Lung (tissue), 11 donors: ENCODE measurements at regions not wholly inside any gene's neighbourhood (a gene's known extent, or its start where the extent isn't known, plus 50 kb on each side); places are given as distances from the start of the nearest gene placed in this dataset.

Experiments
- ATAC-seq: fragments of 200-7000 bp; cut with Tn5 transposase; one replicate; pipeline ENCODE4 v1.9.1; 2020; ENCODE audit warnings: moderate number of reproducible peaks; ENCODE audit not compliant: insufficient read depth, low FRiP score
- DNase-seq, 3 donors: peaks; one replicate each; pipeline ENCODE4 v3.0.0-alpha.2; 2013 to 2017
- H3K27ac ChIP-seq, 2 donors: one replicate each; pipeline ENCODE4 v1.5.1; 2013; ENCODE audit warnings: mild to moderate bottlenecking in 2 of 2, moderate library complexity in 2 of 2, control low read depth in 1 of 2, inconsistent platforms in 1 of 2, low read depth in 1 of 2, low read length in 1 of 2
- H3K27me3 ChIP-seq, 3 donors: one replicate each; pipeline ENCODE4 v1.5.1; 2013; ENCODE audit warnings: low read length in 2 of 3; ENCODE audit not compliant: control insufficient read depth in 3 of 3, insufficient read depth in 3 of 3
- H3K36me3 ChIP-seq, 4 donors: one replicate each; pipeline ENCODE4 v1.5.1; 2013; ENCODE audit warnings: low read length in 4 of 4, mild to moderate bottlenecking in 1 of 4, moderate library complexity in 1 of 4; ENCODE audit not compliant: control insufficient read depth in 4 of 4, insufficient read depth in 4 of 4
- H3K4me1 ChIP-seq, 5 donors: one replicate each; pipeline ENCODE4 v1.5.1; 2013; ENCODE audit warnings: low read length in 5 of 5, mild to moderate bottlenecking in 2 of 5, moderate library complexity in 1 of 5; ENCODE audit not compliant: control insufficient read depth in 5 of 5, insufficient read depth in 5 of 5
- H3K4me3 ChIP-seq: one replicate; pipeline ENCODE4 v1.5.1; 2013; ENCODE audit warnings: mild to moderate bottlenecking, control low read depth, moderate library complexity
- H3K9ac ChIP-seq, 2 donors: one replicate each; pipeline ENCODE4 v1.5.1; 2013; ENCODE audit warnings: low read length in 2 of 2, control low read depth in 1 of 2; ENCODE audit not compliant: insufficient read depth in 1 of 2
- H3K9me3 ChIP-seq, 4 donors: one replicate each; pipeline ENCODE4 v1.5.1; 2013; ENCODE audit warnings: low read length in 3 of 4, mild to moderate bottlenecking in 1 of 4, moderate library complexity in 1 of 4; ENCODE audit not compliant: control insufficient read depth in 4 of 4, insufficient read depth in 3 of 4
- WGBS, 2 donors: extraction: QIAGEN DNeasy Blood & Tissue Kit; methylation state at CpG; one replicate each; pipeline ENCODE4 v1.1.7; 2013; 5-methylcytosine and 5-hydroxymethylcytosine counted together
- TF ChIP-seq, protein P1 (sequence below): IDR thresholded peaks from 2 replicates; pipeline ENCODE4 v1.5.1; 2012; ENCODE audit warnings: mild to moderate bottlenecking; ENCODE audit errors: control extremely low read depth, extremely low read depth
- donor health status: control.
- donor health status: control.
- donor health status: Bipolar disorder and iron deficiency.
- donor health status: healthy.
- donor health status: DM: yes; HTN: yes; CAD: no.

DNA sequence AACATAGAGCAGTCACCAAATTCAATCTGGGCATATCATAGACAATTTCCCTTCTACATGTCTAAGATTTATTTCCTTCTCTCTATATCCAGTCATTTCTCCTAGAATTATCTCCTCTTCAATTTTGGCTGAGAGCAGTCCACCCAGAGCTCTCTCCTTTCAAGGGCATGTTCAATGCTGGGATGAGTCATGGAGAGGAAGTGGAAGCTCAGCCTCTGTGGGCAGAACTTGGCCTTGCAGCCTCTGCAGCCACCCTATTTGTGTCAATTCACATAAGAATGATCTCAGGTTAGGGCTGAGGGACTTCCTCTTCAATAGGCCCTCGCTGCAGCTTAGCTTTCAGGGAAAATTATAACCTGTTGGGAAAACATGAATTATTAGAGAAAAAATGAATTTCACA is 560.8 kb downstream of the POM121L12 start:
- WGBS, 2 donors = 39 to 50% methylated on average over 1 of the region's 1 CpG
- ATAC-seq = no peak
- TF ChIP-seq, protein P1, sequence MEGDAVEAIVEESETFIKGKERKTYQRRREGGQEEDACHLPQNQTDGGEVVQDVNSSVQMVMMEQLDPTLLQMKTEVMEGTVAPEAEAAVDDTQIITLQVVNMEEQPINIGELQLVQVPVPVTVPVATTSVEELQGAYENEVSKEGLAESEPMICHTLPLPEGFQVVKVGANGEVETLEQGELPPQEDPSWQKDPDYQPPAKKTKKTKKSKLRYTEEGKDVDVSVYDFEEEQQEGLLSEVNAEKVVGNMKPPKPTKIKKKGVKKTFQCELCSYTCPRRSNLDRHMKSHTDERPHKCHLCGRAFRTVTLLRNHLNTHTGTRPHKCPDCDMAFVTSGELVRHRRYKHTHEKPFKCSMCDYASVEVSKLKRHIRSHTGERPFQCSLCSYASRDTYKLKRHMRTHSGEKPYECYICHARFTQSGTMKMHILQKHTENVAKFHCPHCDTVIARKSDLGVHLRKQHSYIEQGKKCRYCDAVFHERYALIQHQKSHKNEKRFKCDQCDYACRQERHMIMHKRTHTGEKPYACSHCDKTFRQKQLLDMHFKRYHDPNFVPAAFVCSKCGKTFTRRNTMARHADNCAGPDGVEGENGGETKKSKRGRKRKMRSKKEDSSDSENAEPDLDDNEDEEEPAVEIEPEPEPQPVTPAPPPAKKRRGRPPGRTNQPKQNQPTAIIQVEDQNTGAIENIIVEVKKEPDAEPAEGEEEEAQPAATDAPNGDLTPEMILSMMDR = no peak

DNA sequence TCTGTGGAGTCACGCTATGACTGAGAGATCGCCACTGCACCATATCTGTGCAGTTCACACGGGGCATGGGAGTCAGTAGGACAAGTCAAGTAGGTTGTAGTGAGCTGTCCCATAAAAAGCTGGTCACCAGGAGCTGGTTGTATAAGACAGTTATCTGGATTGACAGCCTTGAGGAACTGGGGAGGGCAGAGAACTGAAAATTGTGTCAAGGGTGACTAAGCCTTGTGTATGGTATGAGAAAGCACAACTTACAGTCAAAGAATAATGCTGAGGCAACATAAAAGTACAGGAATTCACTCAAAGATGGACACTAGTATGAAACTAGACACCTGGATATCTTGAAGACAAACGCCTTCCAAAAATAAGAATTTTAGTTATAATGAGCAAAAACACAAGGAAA is 564.9 kb downstream of the POM121L12 start:
- no peak overlapping the region for H3K4me3 ChIP-seq
- TF ChIP-seq, protein P1 = no peak
- no peak overlapping the region for H3K9ac ChIP-seq
- H3K27me3 ChIP-seq = no peaks in the 10 kb centered on the region
- no peaks in the 10 kb centered on the region for H3K36me3 ChIP-seq
- WGBS, 2 donors = 80 to 83% methylated on average over 4 of the region's 4 CpGs
- DNase-seq = no peak
- no peak overlapping the region for H3K27ac ChIP-seq
- no peak for ATAC-seq
- H3K9me3 ChIP-seq = peaks cover 0 to 13% (median 0%) of the 10 kb centered on the region in 4 donors
- no peaks in the 10 kb centered on the region for H3K4me1 ChIP-seq

More for the DNA sequence above, 560.8 kb downstream of the POM121L12 start:
- no peak for DNase-seq
- Histone ChIP-seq H3K27ac (no peak overlapping the region), H3K9ac (no peak overlapping the region), H3K27me3 (no peaks in the 10 kb centered on the region), H3K4me1 (no peaks in the 10 kb centered on the region), H3K9me3 (peaks cover 0 to 3% (median 0%) of the 10 kb centered on the region in 4 donors), H3K36me3 (no peaks in the 10 kb centered on the region), H3K4me3 (no peak overlapping the region)

DNA sequence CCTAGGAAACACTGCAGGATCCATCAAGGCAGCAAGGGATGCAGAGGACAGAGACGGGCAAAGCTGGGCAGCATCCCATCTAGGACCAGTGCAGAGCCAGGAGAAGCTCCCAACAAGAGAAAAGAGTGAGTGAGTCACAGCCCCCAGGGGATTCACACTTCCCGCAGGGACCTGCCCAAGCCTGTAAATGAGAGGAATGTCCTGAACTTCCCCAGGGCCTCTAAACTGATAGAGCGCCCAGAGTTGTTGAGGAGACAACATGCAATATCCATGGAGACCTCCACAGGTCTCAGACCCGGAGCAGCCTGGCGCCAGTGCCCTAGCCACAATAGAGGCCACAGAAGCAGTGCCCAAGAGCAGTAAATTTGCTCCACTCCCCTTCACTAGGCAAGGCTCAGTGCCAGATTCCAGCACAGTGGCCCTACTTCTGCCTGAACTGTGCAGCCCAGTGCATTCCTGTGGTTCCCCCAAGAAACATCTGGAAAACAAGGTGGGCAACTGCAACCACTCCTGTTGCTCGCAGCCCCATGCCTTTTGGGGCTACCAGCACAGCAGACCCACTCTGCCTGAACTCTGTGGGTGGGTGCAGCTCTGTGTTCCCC is 567.5 kb downstream of the POM121L12 start:
- DNase-seq = no peak
- WGBS, 2 donors = 86 to 91% methylated on average over 6 of the region's 6 CpGs
- no peak overlapping the region for H3K27ac ChIP-seq
- no peak overlapping the region for H3K9ac ChIP-seq
- TF ChIP-seq, protein P1 = no peak
- H3K4me3 ChIP-seq = no peak overlapping the region
- H3K4me1 ChIP-seq = no peaks in the 10 kb centered on the region
- H3K36me3 ChIP-seq = no peaks in the 10 kb centered on the region
- H3K27me3 ChIP-seq = no peaks in the 10 kb centered on the region
- H3K9me3 ChIP-seq = peaks cover 0 to 13% (median 0%) of the 10 kb centered on the region in 4 donors
- ATAC-seq = no peak

DNA sequence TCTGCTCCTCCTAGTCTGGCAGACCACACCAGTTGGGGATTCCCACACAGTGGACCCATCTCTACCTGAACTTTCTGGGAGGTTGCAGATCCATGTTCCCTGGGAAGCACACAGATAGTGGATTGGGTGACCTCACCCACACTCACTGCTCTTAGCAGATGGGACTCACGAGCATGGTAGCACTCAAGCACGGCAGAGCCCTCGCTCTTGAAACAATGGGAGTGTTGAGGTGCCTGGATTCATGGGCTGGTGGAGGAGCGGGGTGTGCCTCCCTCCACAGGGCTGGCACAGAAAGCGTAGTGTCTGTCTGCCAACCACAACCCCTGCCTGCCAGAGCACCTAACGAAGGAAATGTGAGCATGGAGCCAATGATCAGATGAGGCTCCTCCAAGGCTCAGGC is 568.0 kb downstream of the POM121L12 start:
- TF ChIP-seq, protein P1 = no peak
- DNase-seq = no peak
- no peaks in the 10 kb centered on the region for H3K36me3 ChIP-seq
- no peak overlapping the region for H3K27ac ChIP-seq
- peaks cover 0 to 13% (median 0%) of the 10 kb centered on the region in 4 donors for H3K9me3 ChIP-seq
- H3K4me3 ChIP-seq = no peak overlapping the region
- H3K9ac ChIP-seq = no peak overlapping the region
- no peaks in the 10 kb centered on the region for H3K27me3 ChIP-seq
- WGBS, 2 donors = 87 to 89% methylated on average over 6 of the region's 6 CpGs
- H3K4me1 ChIP-seq = no peaks in the 10 kb centered on the region
- ATAC-seq = no peak
